GM23338 (cell line): ENCODE measurements at regions not wholly inside any gene's neighbourhood (a gene's known extent, or its start where the extent isn't known, plus 50 kb on each side); places are given as distances from the start of the nearest gene placed in this dataset.

ENCODE experiments used
- ATAC-seq: fragments of 200-7000 bp; cut with Tn5 transposase; 3 replicates; pipeline ENCODE4 v1.9.1; 2020
- DNase-seq: peaks from one replicate; pipeline ENCODE4 v3.0.0-alpha.2; 2015; ENCODE audit warnings: low spot score
- H2AFZ ChIP-seq: fragments of 200-600 bp; sonication (generic); 2 replicates; pipeline ENCODE4 v1.8.0; 2016; ENCODE audit warnings: antibody characterized with exemption, mild to moderate bottlenecking, moderate library complexity
- H3F3A ChIP-seq: fragments of 200-600 bp; sonication (generic); replicated peaks from 2 replicates; pipeline ENCODE4 v1.8.0; 2017; ENCODE audit warnings: antibody characterized with exemption, mixed run types, low read depth
- H3K27ac ChIP-seq: fragments of 200-600 bp; sonication (generic); 2 replicates; pipeline ENCODE4 v1.6.1; 2016; ENCODE audit warnings: low read depth
- H3K27me3 ChIP-seq: fragments of 200-600 bp; sonication (generic); 2 replicates; pipeline ENCODE4 v1.8.0; 2016; ENCODE audit warnings: mild to moderate bottlenecking, mixed run types, moderate library complexity; ENCODE audit not compliant: insufficient read depth
- H3K36me3 ChIP-seq: fragments of 200-600 bp; sonication (generic); 2 replicates; pipeline ENCODE4 v1.8.0; 2016; ENCODE audit warnings: mild to moderate bottlenecking; ENCODE audit not compliant: insufficient read depth
- H3K4me1 ChIP-seq: fragments of 200-600 bp; sonication (generic); 2 replicates; pipeline ENCODE4 v1.8.0; 2016; ENCODE audit warnings: mild to moderate bottlenecking, moderate library complexity; ENCODE audit not compliant: insufficient read depth
- H3K4me2 ChIP-seq: fragments of 200-600 bp; sonication (generic); 2 replicates; pipeline ENCODE4 v1.7.1; 2017; ENCODE audit warnings: mixed run types
- H3K4me3 ChIP-seq: fragments of 200-600 bp; sonication (generic); 2 replicates; pipeline ENCODE4 v1.6.1; 2016; ENCODE audit warnings: mixed run types
- H3K79me2 ChIP-seq: fragments of 200-600 bp; sonication (generic); replicated peaks from 2 replicates; pipeline ENCODE4 v1.8.0; 2017; ENCODE audit warnings: mild to moderate bottlenecking; ENCODE audit not compliant: insufficient read depth
- H3K9me2 ChIP-seq: fragments of 200-600 bp; sonication (generic); 2 replicates; pipeline ENCODE4 v1.8.0; 2017; ENCODE audit not compliant: insufficient read depth
- H4K20me1 ChIP-seq: fragments of 200-600 bp; sonication (generic); replicated peaks from 2 replicates; pipeline ENCODE4 v1.8.0; 2017; ENCODE audit warnings: mild to moderate bottlenecking; ENCODE audit not compliant: insufficient read depth
- H3K27ac Mint-ChIP-seq: 2 replicates; pipeline ENCODE4 v1.8.0; 2020; ENCODE audit warnings: inconsistent platforms, mild to moderate bottlenecking, moderate library complexity, mixed read lengths
- H3K27me3 Mint-ChIP-seq: 3 replicates; pipeline ENCODE4 v1.8.0; 2022; ENCODE audit warnings: low read depth, mild to moderate bottlenecking, moderate library complexity, mixed read lengths, inconsistent platforms; ENCODE audit not compliant: insufficient read depth, poor library complexity
- H3K36me3 Mint-ChIP-seq: 3 replicates; pipeline ENCODE4 v1.8.0; 2021; ENCODE audit warnings: low read depth, mild to moderate bottlenecking, inconsistent platforms, moderate library complexity, mixed read lengths
- H3K4me1 Mint-ChIP-seq: 3 replicates; pipeline ENCODE4 v1.8.0; 2020; ENCODE audit warnings: mild to moderate bottlenecking, inconsistent platforms, mixed read lengths
- H3K4me3 Mint-ChIP-seq: 3 replicates; pipeline ENCODE4 v1.8.0; 2021; ENCODE audit warnings: moderate library complexity, mild to moderate bottlenecking, inconsistent platforms, mixed read lengths
- H3K9me3 Mint-ChIP-seq: 3 replicates; pipeline ENCODE4 v1.8.0; 2020; ENCODE audit warnings: moderate library complexity, mild to moderate bottlenecking, inconsistent platforms, mixed read lengths
- JUNB ChIP-seq: IDR thresholded peaks from one replicate; pipeline ENCODE4 v1.6.1; 2016; ENCODE audit warnings: antibody characterized with exemption; ENCODE audit not compliant: unreplicated experiment
- NANOG ChIP-seq: IDR thresholded peaks from 2 replicates; pipeline ENCODE4 v1.6.1; 2016; ENCODE audit warnings: antibody characterized with exemption, borderline replicate concordance
- POLR2AphosphoS5 ChIP-seq: IDR thresholded peaks from 2 replicates; pipeline ENCODE4 v1.6.1; 2016; ENCODE audit warnings: antibody characterized with exemption, low read depth
- ZNF331 ChIP-seq: fragments of 250-450 bp; sonication (Bioruptor Pico); IDR thresholded peaks from 2 replicates; pipeline ENCODE4 v1.5.0; 2020; ENCODE audit warnings: low read depth, mild to moderate bottlenecking, moderate library complexity
- ZNF462 ChIP-seq: fragments of 250-450 bp; sonication (Bioruptor Pico); IDR thresholded peaks from 2 replicates; pipeline ENCODE4 v1.5.0; 2020; ENCODE audit warnings: mild to moderate bottlenecking, moderate library complexity
- TF ChIP-seq, protein P1 (sequence below), 2 experiments: fragments of 200-600 bp in 1 of 2; sonication (generic) in 1 of 2; conservative IDR thresholded peaks; 2 replicates each; pipeline versions ENCODE4 v1.5.1 to v1.6.1; 2016 to 2017; ENCODE audit warnings: antibody characterized with exemption in 2 of 2, low read depth in 2 of 2, mild to moderate bottlenecking in 2 of 2, moderate library complexity in 1 of 2
- TF ChIP-seq, protein P2 (sequence below): IDR thresholded peaks from one replicate; pipeline ENCODE4 v1.6.1; 2018; ENCODE audit warnings: antibody characterized with exemption; ENCODE audit not compliant: unreplicated experiment

GRCh38 chr7:136053689-136054485, 76.7 kb upstream of the MTPN start (continued):
- TF ChIP-seq POLR2AphosphoS5 = no peak
- no peak for TF ChIP-seq ZNF331 (CRISPR knock-in tag)
- TF ChIP-seq JUNB = no peak
- TF ChIP-seq, protein P1, sequence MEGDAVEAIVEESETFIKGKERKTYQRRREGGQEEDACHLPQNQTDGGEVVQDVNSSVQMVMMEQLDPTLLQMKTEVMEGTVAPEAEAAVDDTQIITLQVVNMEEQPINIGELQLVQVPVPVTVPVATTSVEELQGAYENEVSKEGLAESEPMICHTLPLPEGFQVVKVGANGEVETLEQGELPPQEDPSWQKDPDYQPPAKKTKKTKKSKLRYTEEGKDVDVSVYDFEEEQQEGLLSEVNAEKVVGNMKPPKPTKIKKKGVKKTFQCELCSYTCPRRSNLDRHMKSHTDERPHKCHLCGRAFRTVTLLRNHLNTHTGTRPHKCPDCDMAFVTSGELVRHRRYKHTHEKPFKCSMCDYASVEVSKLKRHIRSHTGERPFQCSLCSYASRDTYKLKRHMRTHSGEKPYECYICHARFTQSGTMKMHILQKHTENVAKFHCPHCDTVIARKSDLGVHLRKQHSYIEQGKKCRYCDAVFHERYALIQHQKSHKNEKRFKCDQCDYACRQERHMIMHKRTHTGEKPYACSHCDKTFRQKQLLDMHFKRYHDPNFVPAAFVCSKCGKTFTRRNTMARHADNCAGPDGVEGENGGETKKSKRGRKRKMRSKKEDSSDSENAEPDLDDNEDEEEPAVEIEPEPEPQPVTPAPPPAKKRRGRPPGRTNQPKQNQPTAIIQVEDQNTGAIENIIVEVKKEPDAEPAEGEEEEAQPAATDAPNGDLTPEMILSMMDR (conservative IDR thresholded peaks at IDR 0.05; ENCODE audit: low read depth in 2 of 2) = no peak

GRCh38 chr7:136051203-136051928, 74.2 kb upstream of the MTPN start:
- H3K4me2 ChIP-seq = no peak overlapping the region
- H3K27me3 ChIP-seq = no peaks in the 10 kb centered on the region
- H3K79me2 ChIP-seq = no peaks in the 10 kb centered on the region
- H3K4me3 ChIP-seq = no peak overlapping the region
- H3K27me3 Mint-ChIP-seq = peaks cover 1% of the 10 kb centered on the region
- peaks cover 4% of the 10 kb centered on the region; the same call in 1 of the 3 replicates for H3K36me3 Mint-ChIP-seq
- no peaks in the 10 kb centered on the region for H3F3A ChIP-seq
- no peak for TF ChIP-seq ZNF462 (CRISPR knock-in tag)
- no peak for TF ChIP-seq NANOG
- TF ChIP-seq, protein P2, sequence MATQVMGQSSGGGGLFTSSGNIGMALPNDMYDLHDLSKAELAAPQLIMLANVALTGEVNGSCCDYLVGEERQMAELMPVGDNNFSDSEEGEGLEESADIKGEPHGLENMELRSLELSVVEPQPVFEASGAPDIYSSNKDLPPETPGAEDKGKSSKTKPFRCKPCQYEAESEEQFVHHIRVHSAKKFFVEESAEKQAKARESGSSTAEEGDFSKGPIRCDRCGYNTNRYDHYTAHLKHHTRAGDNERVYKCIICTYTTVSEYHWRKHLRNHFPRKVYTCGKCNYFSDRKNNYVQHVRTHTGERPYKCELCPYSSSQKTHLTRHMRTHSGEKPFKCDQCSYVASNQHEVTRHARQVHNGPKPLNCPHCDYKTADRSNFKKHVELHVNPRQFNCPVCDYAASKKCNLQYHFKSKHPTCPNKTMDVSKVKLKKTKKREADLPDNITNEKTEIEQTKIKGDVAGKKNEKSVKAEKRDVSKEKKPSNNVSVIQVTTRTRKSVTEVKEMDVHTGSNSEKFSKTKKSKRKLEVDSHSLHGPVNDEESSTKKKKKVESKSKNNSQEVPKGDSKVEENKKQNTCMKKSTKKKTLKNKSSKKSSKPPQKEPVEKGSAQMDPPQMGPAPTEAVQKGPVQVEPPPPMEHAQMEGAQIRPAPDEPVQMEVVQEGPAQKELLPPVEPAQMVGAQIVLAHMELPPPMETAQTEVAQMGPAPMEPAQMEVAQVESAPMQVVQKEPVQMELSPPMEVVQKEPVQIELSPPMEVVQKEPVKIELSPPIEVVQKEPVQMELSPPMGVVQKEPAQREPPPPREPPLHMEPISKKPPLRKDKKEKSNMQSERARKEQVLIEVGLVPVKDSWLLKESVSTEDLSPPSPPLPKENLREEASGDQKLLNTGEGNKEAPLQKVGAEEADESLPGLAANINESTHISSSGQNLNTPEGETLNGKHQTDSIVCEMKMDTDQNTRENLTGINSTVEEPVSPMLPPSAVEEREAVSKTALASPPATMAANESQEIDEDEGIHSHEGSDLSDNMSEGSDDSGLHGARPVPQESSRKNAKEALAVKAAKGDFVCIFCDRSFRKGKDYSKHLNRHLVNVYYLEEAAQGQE = no peak
- H4K20me1 ChIP-seq = no peaks in the 10 kb centered on the region
- H2AFZ ChIP-seq = no peak overlapping the region
- no peaks in the 10 kb centered on the region for H3K4me1 Mint-ChIP-seq
- peaks cover 11% of the 10 kb centered on the region; the same call in 2 of the 3 replicates for H3K9me3 Mint-ChIP-seq
- no peak for DNase-seq
- H3K4me3 Mint-ChIP-seq = no peak overlapping the region
- no peaks in the 10 kb centered on the region for H3K36me3 ChIP-seq
- H3K27ac ChIP-seq = no peak overlapping the region
- H3K27ac Mint-ChIP-seq = no peak overlapping the region
- no peak for ATAC-seq
- no peaks in the 10 kb centered on the region for H3K4me1 ChIP-seq
- 0 out of 2 replicates have a peak, but pooled peaks cover 4% of the 10 kb centered on the region for H3K9me2 ChIP-seq
